ENCODE measurements at regions not wholly inside any gene's neighbourhood (a gene's known extent, or its start where the extent isn't known, plus 50 kb on each side); places are given as distances from the start of the nearest gene placed in this dataset. TPM values are rescaled to one million over a fixed set of nuclear protein-coding genes. Genes with fewer than 3 reads are reported as not detected.

Small RNAs in the stretch of these regions (microRNA-seq; reads per million reads assigned to microRNA genes)
- gene MIR1268A = not detected

Data from type B pancreatic cell (in vitro differentiated cells).